HG03025 (cell line): ENCODE measurements at regions not wholly inside any gene's neighbourhood (a gene's known extent, or its start where the extent isn't known, plus 50 kb on each side); places are given as distances from the start of the nearest gene placed in this dataset.
"Not testable (repeated sequence)": the region's sequence is repeated elsewhere in the genome, so short reads cannot be mapped to it uniquely, and the experiment has no call there.

Source experiments
- ATAC-seq: cut with Tn5 transposase; IDR thresholded peaks from one replicate; pipeline ENCODE4 v1.9.1; 2021; ENCODE audit warnings: mild to moderate bottlenecking, moderate library complexity; ENCODE audit not compliant: unreplicated experiment, low FRiP score

- no peak for ATAC-seq
Observed at GRCh38 chr1:229000187-229000586, 264.9 kb downstream of the RHOU start.

GRCh38 chr1:229001467-229002011 is 266.3 kb downstream of the RHOU start:
- no peak for ATAC-seq

- ATAC-seq, result no peak
Observed at GRCh38 chr1:229002037-229002436, 266.8 kb downstream of the RHOU start.

- ATAC-seq, result no peak
Observed at GRCh38 chr1:229002451-229002960, 267.2 kb downstream of the RHOU start.

GRCh38 chr1:229003233-229004031 is 267.5 kb upstream of the RAB4A start:
- ATAC-seq, result no peak

- ATAC-seq, result no peak
Observed at GRCh38 chr1:229004066-229004833, 266.7 kb upstream of the RAB4A start.

GRCh38 chr1:229005097-229005496 is 265.8 kb upstream of the RAB4A start:
- no peak for ATAC-seq

GRCh38 chr1:229005556-229005955 is 265.4 kb upstream of the RAB4A start:
- no peak for ATAC-seq

GRCh38 chr1:229006121-229006870 is 264.6 kb upstream of the RAB4A start:
- no peak for ATAC-seq

- ATAC-seq, result no peak
Observed at GRCh38 chr1:229007167-229007566, 263.7 kb upstream of the RAB4A start.

- no peak for ATAC-seq
Observed at GRCh38 chr1:229007701-229008100, 263.2 kb upstream of the RAB4A start.

- ATAC-seq, result not testable (repeated sequence)
Observed at GRCh38 chr1:229008347-229008746, 262.6 kb upstream of the RAB4A start.

- no peak for ATAC-seq
Observed at GRCh38 chr1:229011022-229011421, 259.9 kb upstream of the RAB4A start.

- no peak for ATAC-seq
Observed at GRCh38 chr1:229012823-229013222, 258.1 kb upstream of the RAB4A start.

GRCh38 chr1:229013981-229014380 is 256.9 kb upstream of the RAB4A start:
- no peak for ATAC-seq

GRCh38 chr1:229015806-229016205 is 255.1 kb upstream of the RAB4A start:
- no peak for ATAC-seq

- no peak for ATAC-seq
Observed at GRCh38 chr1:229017091-229017490, 253.8 kb upstream of the RAB4A start.

- ATAC-seq, result no peak
Observed at GRCh38 chr1:229018674-229019295, 252.1 kb upstream of the RAB4A start.

- ATAC-seq, result no peak
Observed at GRCh38 chr1:229019663-229020271, 251.1 kb upstream of the RAB4A start.

- ATAC-seq, result not testable (repeated sequence)
Observed at GRCh38 chr1:229021034-229021433, 249.9 kb upstream of the RAB4A start.
